ENCODE measurements at regions not wholly inside any gene's neighbourhood (a gene's known extent, or its start where the extent isn't known, plus 50 kb on each side); places are given as distances from the start of the nearest gene placed in this dataset.

GRCh38 chr11:128390246-128390645 is 197.1 kb downstream of the ETS1 start:
- no peaks in the 10 kb centered on the region for H3K27me3 Mint-ChIP-seq (ENCODE audit: insufficient read depth)
- no peak overlapping the region for H3K4me3 Mint-ChIP-seq
- peaks cover 9% of the 10 kb centered on the region for H3K36me3 Mint-ChIP-seq (ENCODE audit: low read depth)
- H3K9me3 Mint-ChIP-seq: peaks cover 4% of the 10 kb centered on the region
- intact Hi-C loops (cut with micrococcal nuclease): no loop called here
- peaks cover 21% of the 10 kb centered on the region for H3K4me1 Mint-ChIP-seq (ENCODE audit: low read depth)
- no peak overlapping the region for H3K27ac Mint-ChIP-seq
- DNase-seq (ENCODE audit: low spot score): no peak

- H3K27ac Mint-ChIP-seq: no peak overlapping the region
- peaks cover 4% of the 10 kb centered on the region for H3K9me3 Mint-ChIP-seq
- peaks cover 9% of the 10 kb centered on the region for H3K36me3 Mint-ChIP-seq (ENCODE audit: low read depth)
- intact Hi-C loops (cut with micrococcal nuclease): no loop called here
- no peak for DNase-seq (ENCODE audit: low spot score)
- H3K27me3 Mint-ChIP-seq (ENCODE audit: insufficient read depth): no peaks in the 10 kb centered on the region
- peaks cover 21% of the 10 kb centered on the region for H3K4me1 Mint-ChIP-seq (ENCODE audit: low read depth)
- no peak overlapping the region for H3K4me3 Mint-ChIP-seq
Observed at GRCh38 chr11:128389461-128389976, 197.8 kb downstream of the ETS1 start.

- Mint-ChIP-seq H3K4me3 (no peak overlapping the region), H3K36me3 (ENCODE audit: low read depth) (peaks cover 8% of the 10 kb centered on the region), H3K9me3 (peaks cover 4% of the 10 kb centered on the region), H3K4me1 (ENCODE audit: low read depth) (peaks cover 17% of the 10 kb centered on the region), H3K27ac (no peak overlapping the region), H3K27me3 (ENCODE audit: insufficient read depth) (no peaks in the 10 kb centered on the region)
- no peak for DNase-seq (ENCODE audit: low spot score)
- intact Hi-C loops (cut with micrococcal nuclease): no loop called here
Observed at GRCh38 chr11:128388206-128388815, 199.0 kb downstream of the ETS1 start.

GRCh38 chr11:128379587-128380580 is 207.5 kb downstream of the ETS1 start:
- peak overlapping the region; percentile 45 for H3K27ac Mint-ChIP-seq
- H3K4me1 Mint-ChIP-seq (ENCODE audit: low read depth): peaks cover 28% of the 10 kb centered on the region
- DNase-seq (ENCODE audit: low spot score): peak; percentile 9
- H3K27me3 Mint-ChIP-seq (ENCODE audit: insufficient read depth): no peaks in the 10 kb centered on the region
- no peak overlapping the region for H3K4me3 Mint-ChIP-seq
- intact Hi-C loops (cut with micrococcal nuclease): loop anchor here (1.0 to 2.0 kb wide), 4 partner anchors 37 to 90 kb away; no protein-coding TSS in a partner anchor
- H3K36me3 Mint-ChIP-seq (ENCODE audit: low read depth): peaks cover 20% of the 10 kb centered on the region
- H3K9me3 Mint-ChIP-seq: peaks cover 32% of the 10 kb centered on the region

GRCh38 chr11:128375961-128376360 is 211.4 kb downstream of the ETS1 start:
- H3K27me3 Mint-ChIP-seq (ENCODE audit: insufficient read depth): no peaks in the 10 kb centered on the region
- H3K4me1 Mint-ChIP-seq (ENCODE audit: low read depth): peaks cover 35% of the 10 kb centered on the region
- H3K4me3 Mint-ChIP-seq: no peak overlapping the region
- intact Hi-C loops (cut with micrococcal nuclease): no loop called here
- no peak for DNase-seq (ENCODE audit: low spot score)
- H3K27ac Mint-ChIP-seq: no peak overlapping the region
- H3K36me3 Mint-ChIP-seq (ENCODE audit: low read depth): peaks cover 16% of the 10 kb centered on the region
- H3K9me3 Mint-ChIP-seq: peaks cover 19% of the 10 kb centered on the region

- Mint-ChIP-seq H3K4me1 (ENCODE audit: low read depth) (peaks cover 27% of the 10 kb centered on the region), H3K9me3 (peaks cover 11% of the 10 kb centered on the region), H3K27ac (no peak overlapping the region), H3K27me3 (ENCODE audit: insufficient read depth) (no peaks in the 10 kb centered on the region), H3K36me3 (ENCODE audit: low read depth) (peaks cover 9% of the 10 kb centered on the region), H3K4me3 (no peak overlapping the region)
- DNase-seq (ENCODE audit: low spot score): no peak
- intact Hi-C loops (cut with micrococcal nuclease): no loop called here
Observed at GRCh38 chr11:128374026-128374425, 213.3 kb downstream of the ETS1 start.

GRCh38 chr11:128372977-128373376 is 214.4 kb downstream of the ETS1 start:
- H3K9me3 Mint-ChIP-seq: peaks cover 5% of the 10 kb centered on the region
- H3K27ac Mint-ChIP-seq: no peak overlapping the region
- H3K27me3 Mint-ChIP-seq (ENCODE audit: insufficient read depth): no peaks in the 10 kb centered on the region
- intact Hi-C loops (cut with micrococcal nuclease): no loop called here
- no peak for DNase-seq (ENCODE audit: low spot score)
- peaks cover 4% of the 10 kb centered on the region for H3K36me3 Mint-ChIP-seq (ENCODE audit: low read depth)
- no peak overlapping the region for H3K4me3 Mint-ChIP-seq
- H3K4me1 Mint-ChIP-seq (ENCODE audit: low read depth): peaks cover 20% of the 10 kb centered on the region

GRCh38 chr11:128367573-128367972 is 219.8 kb downstream of the ETS1 start:
- Mint-ChIP-seq H3K27me3 (ENCODE audit: insufficient read depth) (peaks cover 2% of the 10 kb centered on the region), H3K9me3 (peaks cover 19% of the 10 kb centered on the region), H3K4me3 (no peak overlapping the region), H3K4me1 (ENCODE audit: low read depth) (peaks cover 11% of the 10 kb centered on the region), H3K27ac (no peak overlapping the region), H3K36me3 (ENCODE audit: low read depth) (peaks cover 3% of the 10 kb centered on the region)
- DNase-seq (ENCODE audit: low spot score): no peak
- intact Hi-C loops (cut with micrococcal nuclease): no loop called here

- Mint-ChIP-seq H3K36me3 (ENCODE audit: low read depth) (peaks cover 3% of the 10 kb centered on the region), H3K4me3 (no peak overlapping the region), H3K27me3 (ENCODE audit: insufficient read depth) (peaks cover 2% of the 10 kb centered on the region), H3K27ac (no peak overlapping the region), H3K9me3 (peaks cover 19% of the 10 kb centered on the region), H3K4me1 (ENCODE audit: low read depth) (peaks cover 10% of the 10 kb centered on the region)
- DNase-seq (ENCODE audit: low spot score): no peak
- intact Hi-C loops (cut with micrococcal nuclease): loop anchor here (2.0 kb wide), 1 partner anchor 14 kb away; no protein-coding TSS in a partner anchor
Observed at GRCh38 chr11:128365044-128365443, 222.3 kb downstream of the ETS1 start.

- intact Hi-C loops (cut with micrococcal nuclease): loop anchor here (5.0 kb wide), 1 partner anchor 599 kb away; no protein-coding TSS in a partner anchor
- Mint-ChIP-seq H3K9me3 (peaks cover 18% of the 10 kb centered on the region), H3K27me3 (ENCODE audit: insufficient read depth) (peaks cover 2% of the 10 kb centered on the region), H3K27ac (no peak overlapping the region), H3K36me3 (ENCODE audit: low read depth) (no peaks in the 10 kb centered on the region), H3K4me1 (ENCODE audit: low read depth) (peaks cover 4% of the 10 kb centered on the region), H3K4me3 (no peak overlapping the region)
- no peak for DNase-seq (ENCODE audit: low spot score)
Observed at GRCh38 chr11:128361451-128362020, 225.8 kb downstream of the ETS1 start.

GRCh38 chr11:128359515-128359914 is 227.8 kb downstream of the ETS1 start:
- Mint-ChIP-seq H3K36me3 (ENCODE audit: low read depth) (no peaks in the 10 kb centered on the region), H3K4me1 (ENCODE audit: low read depth) (peaks cover 4% of the 10 kb centered on the region), H3K4me3 (no peak overlapping the region), H3K27me3 (ENCODE audit: insufficient read depth) (peaks cover 3% of the 10 kb centered on the region), H3K9me3 (peaks cover 4% of the 10 kb centered on the region), H3K27ac (no peak overlapping the region)
- intact Hi-C loops (cut with micrococcal nuclease): no loop called here
- no peak for DNase-seq (ENCODE audit: low spot score)

GRCh38 chr11:128357073-128357472 is 230.3 kb downstream of the ETS1 start:
- Mint-ChIP-seq H3K9me3 (no peaks in the 10 kb centered on the region), H3K4me3 (no peak overlapping the region), H3K4me1 (ENCODE audit: low read depth) (peaks cover 10% of the 10 kb centered on the region), H3K27me3 (ENCODE audit: insufficient read depth) (peaks cover 3% of the 10 kb centered on the region), H3K27ac (no peak overlapping the region), H3K36me3 (ENCODE audit: low read depth) (no peaks in the 10 kb centered on the region)
- DNase-seq (ENCODE audit: low spot score): no peak
- intact Hi-C loops (cut with micrococcal nuclease): no loop called here

Data from activated T-helper 1 cell treated with anti-CD3 and anti-CD28 coated beads, Interleukin-12 subunit alpha, Interleukin-12 subunit beta, Interleukin-2, Interleukin-4 antibody, amounts not matched to agents 30 ng/mL and 10 ng/mL and 1 ng/mL, durations not matched to agents 14 hours and 24 hours and 36 hours (primary cell).